ENCODE measurements at regions not wholly inside any gene's neighbourhood (a gene's known extent, or its start where the extent isn't known, plus 50 kb on each side); places are given as distances from the start of the nearest gene placed in this dataset.
A peak's percentile ranks its signal among the peaks of the same experiment; 100 is the strongest.

GRCh38 chr15:25510146-25510545 is 71.3 kb upstream of the UBE3A start:
- no peak for DNase-seq (ENCODE audit: extremely low read depth, low read depth)

- no peak for DNase-seq (ENCODE audit: extremely low read depth, low read depth)
These were observed 70.9 kb upstream of the UBE3A start for GRCh38 chr15:25509703-25510102.

- peak; percentile 17 for DNase-seq (ENCODE audit: extremely low read depth, low read depth)
These were observed 69.7 kb upstream of the UBE3A start for GRCh38 chr15:25508369-25509002.

- no peak for DNase-seq (ENCODE audit: extremely low read depth, low read depth)
These were observed 65.5 kb upstream of the UBE3A start for GRCh38 chr15:25504307-25504706.

- no peak for DNase-seq (ENCODE audit: extremely low read depth, low read depth)
These were observed 63.1 kb upstream of the UBE3A start for GRCh38 chr15:25501828-25502446.

- DNase-seq (ENCODE audit: extremely low read depth, low read depth) = no peak
These were observed 60.0 kb upstream of the UBE3A start for GRCh38 chr15:25498835-25499234.

GRCh38 chr15:25497934-25498333 is 59.1 kb upstream of the UBE3A start:
- no peak for DNase-seq (ENCODE audit: extremely low read depth, low read depth)

GRCh38 chr15:25493823-25494526 is 55.2 kb upstream of the UBE3A start:
- no peak for DNase-seq (ENCODE audit: extremely low read depth, low read depth)

GRCh38 chr15:25492315-25492714 is 53.5 kb upstream of the UBE3A start:
- no peak for DNase-seq (ENCODE audit: extremely low read depth, low read depth)

Small RNAs in the stretch of these regions (small RNA-seq; reads per million reads assigned to genes)
- 0 reads per million in 2 experiments for gene AC023449.1

All from NCI-H460 (cell line).